GM13976 (cell line): ENCODE measurements at regions not wholly inside any gene's neighbourhood (a gene's known extent, or its start where the extent isn't known, plus 50 kb on each side); places are given as distances from the start of the nearest gene placed in this dataset.

ENCODE experiments used
- DNase-seq: peaks from one replicate; pipeline ENCODE4 v3.0.0; 2012; ENCODE audit warnings: low spot score
- in situ Hi-C: fragments of 300-500 bp; cut with MboI; formaldehyde crosslinking; loops from one replicate; pipeline ENCODE4 v1.12.0; 2022; ENCODE audit warnings: low sequenced_read_pairs, mixed read lengths, inconsistent platforms; ENCODE audit not compliant: unreplicated experiment
- TF ChIP-seq, protein P1 (sequence below): IDR thresholded peaks from 2 replicates; pipeline ENCODE4 v1.5.1; 2012; ENCODE audit warnings: borderline replicate concordance, mild to moderate bottlenecking; ENCODE audit not compliant: insufficient read depth; ENCODE audit errors: extremely low read depth, missing control alignments, control extremely low read depth

- in situ Hi-C loops = no loop called here
- TF ChIP-seq, protein P1, sequence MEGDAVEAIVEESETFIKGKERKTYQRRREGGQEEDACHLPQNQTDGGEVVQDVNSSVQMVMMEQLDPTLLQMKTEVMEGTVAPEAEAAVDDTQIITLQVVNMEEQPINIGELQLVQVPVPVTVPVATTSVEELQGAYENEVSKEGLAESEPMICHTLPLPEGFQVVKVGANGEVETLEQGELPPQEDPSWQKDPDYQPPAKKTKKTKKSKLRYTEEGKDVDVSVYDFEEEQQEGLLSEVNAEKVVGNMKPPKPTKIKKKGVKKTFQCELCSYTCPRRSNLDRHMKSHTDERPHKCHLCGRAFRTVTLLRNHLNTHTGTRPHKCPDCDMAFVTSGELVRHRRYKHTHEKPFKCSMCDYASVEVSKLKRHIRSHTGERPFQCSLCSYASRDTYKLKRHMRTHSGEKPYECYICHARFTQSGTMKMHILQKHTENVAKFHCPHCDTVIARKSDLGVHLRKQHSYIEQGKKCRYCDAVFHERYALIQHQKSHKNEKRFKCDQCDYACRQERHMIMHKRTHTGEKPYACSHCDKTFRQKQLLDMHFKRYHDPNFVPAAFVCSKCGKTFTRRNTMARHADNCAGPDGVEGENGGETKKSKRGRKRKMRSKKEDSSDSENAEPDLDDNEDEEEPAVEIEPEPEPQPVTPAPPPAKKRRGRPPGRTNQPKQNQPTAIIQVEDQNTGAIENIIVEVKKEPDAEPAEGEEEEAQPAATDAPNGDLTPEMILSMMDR = no peak
- no peak for DNase-seq
Observed at GRCh38 chr10:108005627-108006026, 841.1 kb upstream of the SORCS1 start.

- in situ Hi-C loops = no loop called here
- no peak for DNase-seq
- TF ChIP-seq, protein P1 = no peak
Observed at GRCh38 chr10:108003576-108003975, 839.1 kb upstream of the SORCS1 start.

DNA sequence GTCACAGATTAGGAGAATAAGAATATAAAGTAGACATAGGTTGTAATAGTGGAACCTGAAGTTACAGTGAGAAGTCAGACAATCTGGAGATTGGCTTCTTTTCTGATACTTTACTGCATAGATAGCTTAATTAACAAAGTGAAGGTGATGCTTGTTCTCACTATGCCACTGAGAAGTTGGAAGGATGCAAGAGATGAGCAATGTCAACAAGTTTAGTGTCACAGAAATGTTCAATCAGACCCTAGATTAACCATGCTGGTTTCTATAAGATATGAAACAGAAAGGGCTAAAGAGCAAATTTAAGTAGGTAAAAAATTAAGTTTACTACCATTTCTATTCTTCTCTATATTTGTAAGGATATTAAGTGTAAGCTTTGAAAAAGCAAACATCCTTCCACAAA, 838.6 kb upstream of the SORCS1 start:
- DNase-seq = no peak
- TF ChIP-seq, protein P1 = no peak
- in situ Hi-C loops = no loop called here

DNA sequence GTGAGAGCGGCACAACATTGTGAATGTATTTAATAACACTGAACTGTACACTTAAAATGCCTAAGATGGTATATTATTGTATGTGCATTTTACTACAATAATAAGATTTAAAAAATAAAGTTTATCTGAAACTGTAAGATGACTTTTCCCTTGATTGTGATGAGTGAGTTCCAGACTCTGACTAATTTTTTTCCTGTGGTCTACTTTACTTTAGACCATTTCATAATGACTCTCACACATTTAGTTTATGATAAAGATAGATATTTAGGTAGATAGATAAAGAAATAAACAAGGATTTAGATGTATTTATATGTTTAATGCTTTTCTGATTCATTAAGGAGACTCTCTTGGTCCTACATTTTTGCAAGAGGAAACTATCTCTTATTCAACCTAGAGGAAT, 835.9 kb upstream of the SORCS1 start:
- in situ Hi-C loops = no loop called here
- no peak for DNase-seq
- TF ChIP-seq, protein P1 = no peak

GRCh38 chr10:107994621-107995270, 830.2 kb upstream of the SORCS1 start:
- DNase-seq = no peak
- in situ Hi-C loops = no loop called here
- TF ChIP-seq, protein P1 = no peak

GRCh38 chr10:107986571-107986970, 822.1 kb upstream of the SORCS1 start:
- DNase-seq = no peak
- in situ Hi-C loops = no loop called here
- TF ChIP-seq, protein P1 = no peak
